Endothelial cell of umbilical vein (primary cell): ENCODE measurements at regions not wholly inside any gene's neighbourhood (a gene's known extent, or its start where the extent isn't known, plus 50 kb on each side); places are given as distances from the start of the nearest gene placed in this dataset.

ENCODE experiments used
- FOS ChIP-seq: IDR thresholded peaks from 2 replicates; pipeline ENCODE4 v1.6.1; 2011; ENCODE audit warnings: mild to moderate bottlenecking, low read length, moderate library complexity, borderline replicate concordance; ENCODE audit not compliant: insufficient read depth
- JUN ChIP-seq: IDR thresholded peaks from 2 replicates; pipeline ENCODE4 v1.6.1; 2011; ENCODE audit warnings: borderline replicate concordance, low read depth; ENCODE audit not compliant: insufficient read length, insufficient read depth
- MYC ChIP-seq: IDR thresholded peaks from one replicate; pipeline ENCODE4 v1.6.1; 2011; ENCODE audit warnings: mild to moderate bottlenecking, low read depth, low read length
- POLR2A ChIP-seq: IDR thresholded peaks from 2 replicates; pipeline ENCODE4 v1.6.1; 2012; ENCODE audit warnings: low read depth, mild to moderate bottlenecking, control low read depth, low read length
- TF ChIP-seq, protein P1 (sequence below), 2 donors: IDR thresholded peaks; 1 replicate in 1 of 2; 2 replicates in 1 of 2; pipeline ENCODE4 v1.5.1; 2011; ENCODE audit warnings: low read length in 2 of 2, mild to moderate bottlenecking in 2 of 2, moderate library complexity in 2 of 2, control low read depth in 1 of 2, inconsistent platforms in 1 of 2, low read depth in 1 of 2; ENCODE audit not compliant: insufficient read depth in 1 of 2; ENCODE audit errors: extremely low read depth in 1 of 2

DNA sequence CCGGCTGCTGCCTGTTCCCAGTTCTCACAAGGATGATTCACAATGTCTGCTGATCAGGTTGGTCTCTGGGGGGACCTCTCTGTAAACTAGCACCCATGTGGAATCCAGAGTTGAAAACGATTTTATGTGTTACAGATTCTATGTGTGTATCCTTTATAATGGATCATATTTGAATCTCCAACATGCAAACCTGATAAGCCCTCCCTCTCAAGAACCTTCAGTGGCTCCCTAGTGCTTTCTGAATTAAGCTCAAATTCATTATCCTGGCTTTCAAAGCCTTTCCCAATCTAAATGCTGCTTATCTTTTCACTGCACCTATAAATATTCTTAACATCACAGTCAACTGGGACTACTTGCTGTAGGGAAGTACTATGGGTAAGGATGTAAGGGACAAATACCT, 166.8 kb upstream of the USP24 start:
- TF ChIP-seq, protein P1, sequence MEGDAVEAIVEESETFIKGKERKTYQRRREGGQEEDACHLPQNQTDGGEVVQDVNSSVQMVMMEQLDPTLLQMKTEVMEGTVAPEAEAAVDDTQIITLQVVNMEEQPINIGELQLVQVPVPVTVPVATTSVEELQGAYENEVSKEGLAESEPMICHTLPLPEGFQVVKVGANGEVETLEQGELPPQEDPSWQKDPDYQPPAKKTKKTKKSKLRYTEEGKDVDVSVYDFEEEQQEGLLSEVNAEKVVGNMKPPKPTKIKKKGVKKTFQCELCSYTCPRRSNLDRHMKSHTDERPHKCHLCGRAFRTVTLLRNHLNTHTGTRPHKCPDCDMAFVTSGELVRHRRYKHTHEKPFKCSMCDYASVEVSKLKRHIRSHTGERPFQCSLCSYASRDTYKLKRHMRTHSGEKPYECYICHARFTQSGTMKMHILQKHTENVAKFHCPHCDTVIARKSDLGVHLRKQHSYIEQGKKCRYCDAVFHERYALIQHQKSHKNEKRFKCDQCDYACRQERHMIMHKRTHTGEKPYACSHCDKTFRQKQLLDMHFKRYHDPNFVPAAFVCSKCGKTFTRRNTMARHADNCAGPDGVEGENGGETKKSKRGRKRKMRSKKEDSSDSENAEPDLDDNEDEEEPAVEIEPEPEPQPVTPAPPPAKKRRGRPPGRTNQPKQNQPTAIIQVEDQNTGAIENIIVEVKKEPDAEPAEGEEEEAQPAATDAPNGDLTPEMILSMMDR (IDR thresholded peaks at IDR 0.05; ENCODE audit: extremely low read depth in 1 of 2, insufficient read depth in 1 of 2, low read depth in 1 of 2, low read length in 2 of 2) = no peak
- no peak for TF ChIP-seq MYC
- no peak for TF ChIP-seq JUN
- TF ChIP-seq FOS = no peak
- no peak for TF ChIP-seq POLR2A
